Hematopoietic multipotent progenitor cell treated with erythropoietin and hydrocortisone succinate and interleukin-3 and kit ligand, for 6 days (in vitro differentiated cells): ENCODE measurements at regions not wholly inside any gene's neighbourhood (a gene's known extent, or its start where the extent isn't known, plus 50 kb on each side); places are given as distances from the start of the nearest gene placed in this dataset.
"Not testable (repeated sequence)": the region's sequence is repeated elsewhere in the genome, so short reads cannot be mapped to it uniquely, and the experiment has no call there.

ENCODE experiments used
- DNase-seq: peaks from one replicate; pipeline ENCODE4 v3.0.0-alpha.2; 2015

- peak; percentile 43 for DNase-seq
These were observed 232.1 kb upstream of the SEL1L start for GRCh38 chr14:81765651-81766275.

- peak; percentile 40 for DNase-seq
These were observed 232.8 kb upstream of the SEL1L start for GRCh38 chr14:81766321-81766915.

- peak; percentile 13 for DNase-seq
These were observed 233.8 kb upstream of the SEL1L start for GRCh38 chr14:81767266-81767995.

GRCh38 chr14:81771651-81772275 is 238.1 kb upstream of the SEL1L start:
- no peak for DNase-seq

- DNase-seq = peak; percentile 56
These were observed 238.7 kb upstream of the SEL1L start for GRCh38 chr14:81772381-81772780.

GRCh38 chr14:81776531-81776930 is 242.9 kb upstream of the SEL1L start:
- no peak for DNase-seq

- not testable (repeated sequence) for DNase-seq
These were observed 248.1 kb upstream of the SEL1L start for GRCh38 chr14:81781798-81782197.

- no peak for DNase-seq
These were observed 250.4 kb upstream of the SEL1L start for GRCh38 chr14:81784084-81784483.

- DNase-seq = no peak
These were observed 263.7 kb upstream of the SEL1L start for GRCh38 chr14:81797315-81797714.

GRCh38 chr14:81801921-81802320 is 268.3 kb upstream of the SEL1L start:
- DNase-seq = no peak

- DNase-seq = no peak
These were observed 268.7 kb upstream of the SEL1L start for GRCh38 chr14:81802341-81802740.

GRCh38 chr14:81805785-81806184 is 272.1 kb upstream of the SEL1L start:
- no peak for DNase-seq

- no peak for DNase-seq
These were observed 278.1 kb upstream of the SEL1L start for GRCh38 chr14:81811705-81812269.

GRCh38 chr14:81818271-81818670 is 284.6 kb upstream of the SEL1L start:
- no peak for DNase-seq

- no peak for DNase-seq
These were observed 285.7 kb upstream of the SEL1L start for GRCh38 chr14:81819344-81819743.

GRCh38 chr14:81819910-81820309 is 286.3 kb upstream of the SEL1L start:
- DNase-seq = no peak

- DNase-seq = no peak
These were observed 292.4 kb upstream of the SEL1L start for GRCh38 chr14:81826081-81826480.

- no peak for DNase-seq
These were observed 295.8 kb upstream of the SEL1L start for GRCh38 chr14:81829447-81829846.

- DNase-seq = no peak
These were observed 297.6 kb upstream of the SEL1L start for GRCh38 chr14:81831128-81831820.

- no peak for DNase-seq
These were observed 300.7 kb upstream of the SEL1L start for GRCh38 chr14:81834308-81834707.

GRCh38 chr14:81837304-81837703 is 303.7 kb upstream of the SEL1L start:
- DNase-seq = no peak

GRCh38 chr14:81839056-81839455 is 305.4 kb upstream of the SEL1L start:
- no peak for DNase-seq

- DNase-seq = no peak
These were observed 307.7 kb upstream of the SEL1L start for GRCh38 chr14:81841346-81841745.
